ENCODE measurements at regions not wholly inside any gene's neighbourhood (a gene's known extent, or its start where the extent isn't known, plus 50 kb on each side); places are given as distances from the start of the nearest gene placed in this dataset.

GRCh38 chr21:15421947-15422346 lies 307.8 kb upstream of the USP25 start:
- no peak for DNase-seq (ENCODE audit: low spot score)
- H3K9ac ChIP-seq: no peak overlapping the region
- no peak overlapping the region for H3K4me2 ChIP-seq
- no peaks in the 10 kb centered on the region for H4K20me1 ChIP-seq (ENCODE audit: low read depth)
- H3K36me3 ChIP-seq: no peaks in the 10 kb centered on the region
- no peaks in the 10 kb centered on the region for H3K79me2 ChIP-seq (ENCODE audit: low read depth)
- Mint-ChIP-seq H3K27ac (no peak overlapping the region), H3K4me1 (peaks cover 51% of the 10 kb centered on the region), H3K36me3 (peaks cover 3% of the 10 kb centered on the region), H3K27me3 (ENCODE audit: insufficient read depth, low read depth) (peaks cover 5% of the 10 kb centered on the region), H3K4me3 (no peak overlapping the region), H3K9me3 (peaks cover 17% of the 10 kb centered on the region)
- TF ChIP-seq EZH2 (IDR thresholded peaks at IDR 0.05): no peak
- TF ChIP-seq CTCF (IDR thresholded peaks at IDR 0.05): no peak
- TF ChIP-seq EZH2phosphoT487 (IDR thresholded peaks at IDR 0.05): no peak
- H2AFZ ChIP-seq (replicated peaks): no peak overlapping the region
- no peaks in the 10 kb centered on the region for H3K27me3 ChIP-seq
- H3K27ac ChIP-seq: no peak overlapping the region
- no peaks in the 10 kb centered on the region for H3K9me3 ChIP-seq (ENCODE audit: low read depth)
- no peak overlapping the region for H3K4me3 ChIP-seq
- H3K4me1 ChIP-seq: peaks cover 57% of the 10 kb centered on the region
- peaks cover 51% of the 10 kb centered on the region for H3F3A ChIP-seq (ENCODE audit: low read depth)

- peaks cover 3% of the 10 kb centered on the region for H3K36me3 Mint-ChIP-seq
- H3K27me3 ChIP-seq: no peaks in the 10 kb centered on the region
- no peak overlapping the region for H3K4me3 Mint-ChIP-seq
- no peaks in the 10 kb centered on the region for H3K79me2 ChIP-seq (ENCODE audit: low read depth)
- TF ChIP-seq CTCF (IDR thresholded peaks at IDR 0.05) (no peak), EZH2 (IDR thresholded peaks at IDR 0.05) (no peak), EZH2phosphoT487 (IDR thresholded peaks at IDR 0.05) (no peak)
- H3K27ac ChIP-seq: peak overlapping the region; percentile 91
- peaks cover 5% of the 10 kb centered on the region for H3K27me3 Mint-ChIP-seq (ENCODE audit: insufficient read depth, low read depth)
- no peak overlapping the region for H3K4me3 ChIP-seq
- peaks cover 51% of the 10 kb centered on the region for H3F3A ChIP-seq (ENCODE audit: low read depth)
- peaks cover 57% of the 10 kb centered on the region for H3K4me1 ChIP-seq
- peak overlapping the region; percentile 92 for H3K27ac Mint-ChIP-seq
- no peaks in the 10 kb centered on the region for H3K36me3 ChIP-seq
- peaks cover 20% of the 10 kb centered on the region for H3K9me3 Mint-ChIP-seq
- no peak for DNase-seq (ENCODE audit: low spot score)
- H2AFZ ChIP-seq (replicated peaks): no peak overlapping the region
- peaks cover 51% of the 10 kb centered on the region for H3K4me1 Mint-ChIP-seq
- no peaks in the 10 kb centered on the region for H4K20me1 ChIP-seq (ENCODE audit: low read depth)
- no peaks in the 10 kb centered on the region for H3K9me3 ChIP-seq (ENCODE audit: low read depth)
- H3K4me2 ChIP-seq: peak overlapping the region; percentile 71
- no peak overlapping the region for H3K9ac ChIP-seq
Measured at GRCh38 chr21:15422783-15423182, 307.0 kb upstream of the USP25 start.

- H3K79me2 ChIP-seq (ENCODE audit: low read depth): no peaks in the 10 kb centered on the region
- TF ChIP-seq EZH2 (IDR thresholded peaks at IDR 0.05) (no peak), EZH2phosphoT487 (IDR thresholded peaks at IDR 0.05) (no peak), CTCF (IDR thresholded peaks at IDR 0.05) (no peak)
- peaks cover 57% of the 10 kb centered on the region for H3K4me1 ChIP-seq
- peak overlapping the region; percentile 47 for H3K27ac Mint-ChIP-seq
- peaks cover 51% of the 10 kb centered on the region for H3F3A ChIP-seq (ENCODE audit: low read depth)
- H3K36me3 ChIP-seq: no peaks in the 10 kb centered on the region
- peaks cover 3% of the 10 kb centered on the region for H3K36me3 Mint-ChIP-seq
- no peak overlapping the region for H3K4me3 Mint-ChIP-seq
- peak overlapping the region; percentile 71 for H3K4me2 ChIP-seq
- H3K4me1 Mint-ChIP-seq: peaks cover 51% of the 10 kb centered on the region
- H3K27me3 Mint-ChIP-seq (ENCODE audit: insufficient read depth, low read depth): peaks cover 5% of the 10 kb centered on the region
- H3K27me3 ChIP-seq: no peaks in the 10 kb centered on the region
- H4K20me1 ChIP-seq (ENCODE audit: low read depth): no peaks in the 10 kb centered on the region
- peaks cover 25% of the 10 kb centered on the region for H3K9me3 Mint-ChIP-seq
- no peak overlapping the region for H3K9ac ChIP-seq
- H3K4me3 ChIP-seq: peak overlapping the region; percentile 20
- H3K9me3 ChIP-seq (ENCODE audit: low read depth): no peaks in the 10 kb centered on the region
- DNase-seq (ENCODE audit: low spot score): peak; percentile 74
- peak overlapping the region; percentile 91 for H3K27ac ChIP-seq
- no peak overlapping the region for H2AFZ ChIP-seq (replicated peaks)
Measured at GRCh38 chr21:15423676-15424445, 305.9 kb upstream of the USP25 start.

Data from neural progenitor cell (in vitro differentiated cells).